GM10266 (cell line): ENCODE measurements at regions not wholly inside any gene's neighbourhood (a gene's known extent, or its start where the extent isn't known, plus 50 kb on each side); places are given as distances from the start of the nearest gene placed in this dataset.

Experiments used
- DNase-seq: peaks from one replicate; pipeline ENCODE4 v3.0.0; 2012; ENCODE audit errors: extremely low spot score
- CTCF ChIP-seq: IDR thresholded peaks from 2 replicates; pipeline ENCODE4 v1.5.1; 2012; ENCODE audit warnings: mild to moderate bottlenecking, low read depth; ENCODE audit not compliant: control insufficient read depth, insufficient read depth; ENCODE audit errors: missing control alignments

- TF ChIP-seq CTCF: no peak
- DNase-seq: no peak
Measured at GRCh38 chr14:42187846-42188245, 581.2 kb downstream of the LRFN5 start.

DNA sequence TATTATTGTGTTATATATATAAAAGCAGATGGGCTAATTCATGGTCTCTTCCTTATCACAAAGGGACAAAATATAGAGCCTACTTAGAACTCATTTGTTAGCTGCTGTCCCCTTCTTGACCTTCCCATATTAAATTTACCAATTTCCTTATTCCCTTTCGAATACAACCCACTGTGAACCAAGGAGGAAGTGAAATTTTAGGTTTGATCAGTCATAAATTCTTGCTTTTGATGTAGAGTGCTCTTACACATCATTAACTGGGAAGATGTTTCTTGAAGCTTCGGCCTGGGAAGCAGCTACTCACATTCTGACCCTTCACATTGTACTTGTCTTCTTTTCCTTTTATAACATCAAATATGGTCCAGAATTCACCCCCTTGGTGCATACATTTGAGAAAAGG is 579.0 kb downstream of the LRFN5 start:
- no peak for TF ChIP-seq CTCF
- DNase-seq: no peak

- no peak for DNase-seq
- no peak for TF ChIP-seq CTCF
Measured at GRCh38 chr14:42174357-42174756, 567.7 kb downstream of the LRFN5 start.

GRCh38 chr14:42173206-42173605 is 566.5 kb downstream of the LRFN5 start:
- DNase-seq: no peak
- no peak for TF ChIP-seq CTCF

DNA sequence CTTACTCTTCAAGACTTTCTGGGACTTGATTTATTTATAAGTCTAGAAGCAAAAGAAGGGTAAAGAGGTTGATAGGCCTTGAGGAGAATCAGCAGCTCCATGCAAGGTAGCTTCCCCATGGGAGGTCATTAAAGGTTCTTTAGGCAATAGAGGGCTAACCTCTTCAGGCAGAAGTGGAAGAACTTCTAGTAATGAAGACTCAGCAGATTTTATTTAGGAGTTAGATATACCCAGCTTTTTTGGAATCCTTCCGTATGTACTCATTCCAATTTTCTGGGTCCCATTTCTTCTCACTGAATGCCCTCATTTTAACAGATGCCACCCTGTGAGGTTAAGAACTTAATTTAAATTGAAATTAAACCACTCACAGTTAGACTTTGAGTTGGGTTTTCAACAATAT is 565.6 kb downstream of the LRFN5 start:
- TF ChIP-seq CTCF: no peak
- no peak for DNase-seq

DNA sequence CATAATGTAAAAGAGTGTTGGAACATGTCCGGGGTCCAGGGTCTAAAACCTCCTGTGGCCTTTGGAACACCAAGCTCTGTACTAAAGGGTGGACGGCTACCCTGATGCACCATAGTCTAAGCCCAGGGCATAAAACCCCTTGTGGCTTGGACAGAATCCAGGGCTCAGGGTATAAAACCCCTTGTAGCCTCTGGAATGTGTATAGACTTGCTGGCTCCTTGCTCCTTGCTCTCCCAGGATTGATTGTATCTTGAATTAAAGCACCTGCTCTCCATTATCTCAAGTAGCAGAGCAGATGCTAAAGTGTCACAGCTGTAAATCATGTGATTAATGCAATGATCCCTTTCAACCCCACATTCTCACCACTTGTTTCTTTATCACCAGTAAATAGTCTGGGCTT is 556.5 kb downstream of the LRFN5 start:
- DNase-seq: no peak

GRCh38 chr14:42159138-42159537 is 552.5 kb downstream of the LRFN5 start:
- DNase-seq: no peak
- TF ChIP-seq CTCF: no peak

More for the DNA sequence above, 556.5 kb downstream of the LRFN5 start:
- no peak for TF ChIP-seq CTCF
